Breast epithelium (tissue), 4 donors: ENCODE measurements at regions not wholly inside any gene's neighbourhood (a gene's known extent, or its start where the extent isn't known, plus 50 kb on each side); places are given as distances from the start of the nearest gene placed in this dataset.

Experiments used
- DNase-seq, 2 donors: peaks; one replicate each; pipeline ENCODE4 v3.0.0-alpha.2; 2019; ENCODE audit warnings: low spot score in 2 of 2
- H3K27ac ChIP-seq, 2 donors: fragments of 200-600 bp; sonication (generic) in 1 of 2; one replicate each; pipeline ENCODE4 v1.5.1; 2016 to 2019; ENCODE audit warnings: mild to moderate bottlenecking in 1 of 2
- H3K27me3 ChIP-seq, 2 donors: fragments of 200-600 bp; sonication (generic) in 1 of 2; one replicate each; pipeline versions ENCODE4 v1.5.1 to v1.6.0; 2017 to 2019; ENCODE audit warnings: control low read depth in 1 of 2, mild to moderate bottlenecking in 1 of 2
- H3K36me3 ChIP-seq: fragments of 200-600 bp; one replicate; pipeline ENCODE4 v1.5.1; 2019
- H3K4me1 ChIP-seq, 2 donors: fragments of 200-600 bp; sonication (generic); one replicate each; pipeline ENCODE4 v1.5.1; 2016 to 2019; ENCODE audit warnings: control low read depth in 1 of 2
- H3K4me3 ChIP-seq, 3 donors: fragments of 200-600 bp; sonication (generic); 1 replicate in 2 of 3; 2 replicates in 1 of 3; pipeline ENCODE4 v1.5.1; 2016 to 2019; ENCODE audit warnings: mild to moderate bottlenecking in 3 of 3, moderate library complexity in 2 of 3
- H3K9me3 ChIP-seq, 2 donors: fragments of 200-600 bp; sonication (generic) in 1 of 2; one replicate each; pipeline ENCODE4 v1.5.1; 2016 to 2019; ENCODE audit warnings: control low read depth in 1 of 2
- CTCF ChIP-seq, 3 donors: fragments of 450-650 bp; IDR thresholded peaks; one replicate each; pipeline ENCODE4 v1.5.1; 2016 to 2017; ENCODE audit warnings: antibody characterized with exemption in 3 of 3, mild to moderate bottlenecking in 3 of 3, moderate library complexity in 3 of 3
- POLR2A ChIP-seq: fragments of 450-650 bp; IDR thresholded peaks from one replicate; pipeline ENCODE4 v1.6.1; 2016; ENCODE audit warnings: antibody characterized with exemption, mild to moderate bottlenecking, moderate library complexity
- POLR2AphosphoS5 ChIP-seq, 3 donors: sonication (generic); formaldehyde crosslinking; IDR thresholded peaks; one replicate each; pipeline ENCODE4 v1.6.1; 2017; ENCODE audit warnings: antibody characterized with exemption in 3 of 3
- intact Hi-C: fragments of 100-400 bp; cut with DNase I; formaldehyde crosslinking; loops from one replicate; pipeline ENCODE4 v1.15.1; 2023; ENCODE audit warnings: low total_unique reads

GRCh38 chr21:15964236-15964855 lies 234.6 kb downstream of the USP25 start:
- H3K27me3 ChIP-seq = no peaks in the 10 kb centered on the region
- H3K27ac ChIP-seq = no peak overlapping the region
- TF ChIP-seq POLR2AphosphoS5 (IDR thresholded peaks at IDR 0.05) (no peak), CTCF (IDR thresholded peaks at IDR 0.05) (no peak), POLR2A (no peak)
- H3K36me3 ChIP-seq = no peaks in the 10 kb centered on the region
- no peak for DNase-seq
- intact Hi-C loops = no loop called here
- H3K9me3 ChIP-seq = no peaks in the 10 kb centered on the region
- no peaks in the 10 kb centered on the region for H3K4me1 ChIP-seq
- no peak overlapping the region for H3K4me3 ChIP-seq

DNA sequence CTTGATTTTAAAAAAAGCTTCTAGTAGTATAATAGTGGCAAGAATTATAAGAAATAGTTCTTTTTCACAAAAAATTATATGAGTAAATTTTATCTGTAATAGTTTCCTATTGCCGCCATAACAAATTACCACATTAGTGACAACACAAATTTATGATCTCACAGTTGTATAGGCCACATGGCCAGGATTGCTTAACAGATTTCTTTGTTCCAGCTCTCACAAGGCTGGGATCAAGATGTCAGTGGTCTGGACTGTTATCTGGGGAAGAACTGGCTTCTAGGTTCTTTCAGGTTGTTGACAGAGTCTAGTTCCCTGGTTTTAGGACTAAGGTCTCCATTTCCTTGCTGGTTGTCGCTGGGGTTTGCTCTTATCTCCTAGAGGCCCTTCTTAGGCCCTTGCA lies 236.4 kb downstream of the USP25 start:
- H3K4me1 ChIP-seq = no peaks in the 10 kb centered on the region
- no peak for DNase-seq
- peak overlapping the region in 1 of 2 donors; percentile 16 for H3K27ac ChIP-seq

GRCh38 chr21:15966651-15967050 lies 236.9 kb downstream of the USP25 start:
- Histone ChIP-seq H3K4me3 (no peak overlapping the region), H3K4me1 (no peaks in the 10 kb centered on the region), H3K27me3 (no peaks in the 10 kb centered on the region), H3K36me3 (no peaks in the 10 kb centered on the region), H3K27ac (peak overlapping the region in 1 of 2 donors; percentile 16), H3K9me3 (no peaks in the 10 kb centered on the region)
- intact Hi-C loops = no loop called here
- TF ChIP-seq POLR2AphosphoS5 (IDR thresholded peaks at IDR 0.05) (no peak), CTCF (IDR thresholded peaks at IDR 0.05) (no peak)
- DNase-seq = no peak

More for the DNA sequence above, 236.4 kb downstream of the USP25 start:
- no peaks in the 10 kb centered on the region for H3K27me3 ChIP-seq
- TF ChIP-seq POLR2AphosphoS5 (IDR thresholded peaks at IDR 0.05) = peak in 1 of 3 donors; percentile 70
- no peak for TF ChIP-seq CTCF (IDR thresholded peaks at IDR 0.05)
- no peak for TF ChIP-seq POLR2A
- H3K4me3 ChIP-seq = no peak overlapping the region
- no peaks in the 10 kb centered on the region for H3K36me3 ChIP-seq
- intact Hi-C loops = no loop called here
- H3K9me3 ChIP-seq = no peaks in the 10 kb centered on the region

GRCh38 chr21:15967661-15968060 lies 237.9 kb downstream of the USP25 start:
- H3K36me3 ChIP-seq = no peaks in the 10 kb centered on the region
- intact Hi-C loops = no loop called here
- H3K4me1 ChIP-seq = no peaks in the 10 kb centered on the region
- no peak for TF ChIP-seq POLR2AphosphoS5 (IDR thresholded peaks at IDR 0.05)
- no peak for DNase-seq
- no peaks in the 10 kb centered on the region for H3K27me3 ChIP-seq
- no peaks in the 10 kb centered on the region for H3K9me3 ChIP-seq
- no peak overlapping the region for H3K4me3 ChIP-seq
- no peak overlapping the region for H3K27ac ChIP-seq

DNA sequence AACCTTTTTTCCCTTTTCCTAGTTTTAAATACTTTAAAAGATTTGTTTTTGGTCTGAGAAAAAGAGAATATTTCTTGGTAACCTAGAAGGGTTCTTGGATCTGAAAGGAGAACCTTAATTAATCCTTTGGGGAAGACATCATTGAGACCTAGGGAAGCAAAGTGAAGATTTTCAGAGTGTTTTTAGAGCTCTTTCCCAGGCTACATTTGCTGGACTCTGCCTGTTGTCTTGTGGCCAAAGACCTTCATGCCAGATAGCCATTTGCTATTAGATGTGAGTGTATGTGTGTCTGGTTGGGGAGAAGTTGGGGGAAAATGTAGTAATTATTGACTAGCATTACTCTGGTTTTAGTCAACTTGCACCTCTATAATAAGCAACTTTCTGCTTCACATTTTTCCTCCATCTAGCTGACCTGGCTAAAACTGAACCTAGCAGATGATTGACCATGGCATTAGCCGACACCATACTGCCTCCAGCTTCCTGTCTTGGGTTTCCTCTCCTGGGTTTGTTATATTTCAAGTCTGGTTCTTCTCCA lies 239.1 kb downstream of the USP25 start:
- no peak for DNase-seq
- intact Hi-C loops = no loop called here
- Histone ChIP-seq H3K27me3 (no peaks in the 10 kb centered on the region), H3K4me3 (no peak overlapping the region), H3K27ac (no peak overlapping the region), H3K9me3 (no peaks in the 10 kb centered on the region), H3K36me3 (no peaks in the 10 kb centered on the region), H3K4me1 (no peaks in the 10 kb centered on the region)
- TF ChIP-seq POLR2A = no peak
- TF ChIP-seq POLR2AphosphoS5 (IDR thresholded peaks at IDR 0.05) = no peak
- no peak for TF ChIP-seq CTCF (IDR thresholded peaks at IDR 0.05)
